NCI-H2196 (cell line): ENCODE measurements at regions not wholly inside any gene's neighbourhood (a gene's known extent, or its start where the extent isn't known, plus 50 kb on each side); places are given as distances from the start of the nearest gene placed in this dataset.
"Not testable (repeated sequence)": the region's sequence is repeated elsewhere in the genome, so short reads cannot be mapped to it uniquely, and the experiment has no call there.

ENCODE experiments used
- DNase-seq: peaks from one replicate; lab custom pipeline; 2025; ENCODE audit not compliant: unreplicated experiment; lab: John Stamatoyannopoulos, UW

GRCh38 chr5:142408981-142409481, 84.2 kb upstream of the SPRY4 start:
- no peak for DNase-seq

GRCh38 chr5:142408536-142408935, 83.7 kb upstream of the SPRY4 start:
- DNase-seq: no peak

- no peak for DNase-seq
Observed at GRCh38 chr5:142405814-142406395, 81.1 kb upstream of the SPRY4 start.

- DNase-seq: no peak
Observed at GRCh38 chr5:142405023-142405422, 80.2 kb upstream of the SPRY4 start.

- DNase-seq: no peak
Observed at GRCh38 chr5:142404046-142404477, 79.2 kb upstream of the SPRY4 start.

GRCh38 chr5:142403583-142403982, 78.8 kb upstream of the SPRY4 start:
- no peak for DNase-seq

- DNase-seq: no peak
Observed at GRCh38 chr5:142402752-142403318, 78.0 kb upstream of the SPRY4 start.

- DNase-seq: no peak
Observed at GRCh38 chr5:142400415-142400814, 75.6 kb upstream of the SPRY4 start.

GRCh38 chr5:142399891-142400290, 75.1 kb upstream of the SPRY4 start:
- no peak for DNase-seq

- no peak for DNase-seq
Observed at GRCh38 chr5:142398730-142399055, 73.9 kb upstream of the SPRY4 start.

- not testable (repeated sequence) for DNase-seq
Observed at GRCh38 chr5:142398011-142398729, 73.3 kb upstream of the SPRY4 start.

GRCh38 chr5:142397178-142397577, 72.4 kb upstream of the SPRY4 start:
- no peak for DNase-seq

- no peak for DNase-seq
Observed at GRCh38 chr5:142396436-142397038, 71.7 kb upstream of the SPRY4 start.

- DNase-seq: no peak
Observed at GRCh38 chr5:142395334-142395733, 70.5 kb upstream of the SPRY4 start.

GRCh38 chr5:142391058-142391845, 66.4 kb upstream of the SPRY4 start:
- DNase-seq: no peak

- DNase-seq: no peak
Observed at GRCh38 chr5:142390334-142390733, 65.5 kb upstream of the SPRY4 start.

- DNase-seq: no peak
Observed at GRCh38 chr5:142388696-142389095, 63.9 kb upstream of the SPRY4 start.

GRCh38 chr5:142387024-142387682, 62.3 kb upstream of the SPRY4 start:
- no peak for DNase-seq

- peak; percentile 44 for DNase-seq
Observed at GRCh38 chr5:142386137-142387023, 61.6 kb upstream of the SPRY4 start.

GRCh38 chr5:142385194-142385593, 60.4 kb upstream of the SPRY4 start:
- DNase-seq: no peak
